NCI-H2081 treated with DMSO at 0.1 percent for 48 hours (cell line): ENCODE measurements at regions not wholly inside any gene's neighbourhood (a gene's known extent, or its start where the extent isn't known, plus 50 kb on each side); places are given as distances from the start of the nearest gene placed in this dataset.
"Not testable (repeated sequence)": the region's sequence is repeated elsewhere in the genome, so short reads cannot be mapped to it uniquely, and the experiment has no call there.

Experiments
- DNase-seq: peaks from one replicate; lab custom pipeline; 2025; lab: John Stamatoyannopoulos, UW

- DNase-seq, result not testable (repeated sequence)
Observed at GRCh38 chr5:1583081-1583875, 59.5 kb upstream of the LPCAT1 start.

- not testable (repeated sequence) for DNase-seq
Observed at GRCh38 chr5:1579389-1579788, 55.6 kb upstream of the LPCAT1 start.

- not testable (repeated sequence) for DNase-seq
Observed at GRCh38 chr5:1576851-1577250, 53.1 kb upstream of the LPCAT1 start.

GRCh38 chr5:1575991-1576714 lies 52.4 kb upstream of the LPCAT1 start:
- not testable (repeated sequence) for DNase-seq

- DNase-seq, result not testable (repeated sequence)
Observed at GRCh38 chr5:1575491-1575890, 51.7 kb upstream of the LPCAT1 start.

- DNase-seq, result not testable (repeated sequence)
Observed at GRCh38 chr5:1574023-1574318, 50.2 kb upstream of the LPCAT1 start.

GRCh38 chr5:1573217-1574022 lies 49.7 kb upstream of the LPCAT1 start:
- DNase-seq, result not testable (repeated sequence)
